A549 (cell line): ENCODE measurements at regions not wholly inside any gene's neighbourhood (a gene's known extent, or its start where the extent isn't known, plus 50 kb on each side); places are given as distances from the start of the nearest gene placed in this dataset.
A peak's percentile ranks its signal among the peaks of the same experiment; 100 is the strongest.
"Not testable (repeated sequence)": the region's sequence is repeated elsewhere in the genome, so short reads cannot be mapped to it uniquely, and the experiment has no call there.

Experiments used
- ATAC-seq, 2 experiments: fragments of 200-7000 bp in 1 of 2; fragments of >200 bp in 1 of 2; cut with Nextera tagmentation in 1 of 2; cut with Tn5 transposase in 1 of 2; 3 replicates each; pipeline versions ENCODE4 v1.8.0 to v1.9.1; 2018 to 2020; ENCODE audit warnings: mild to moderate bottlenecking in 1 of 2, moderate library complexity in 1 of 2
- CTCF ChIA-PET: fragments of 300-600 bp; sonication (Branson Sonifier 250); formaldehyde crosslinking; extraction: SDS; loops from one replicate; lab custom pipeline; 2021; ENCODE audit warnings: antibody characterized with exemption, inconsistent platforms; lab: Yijun Ruan, JAX
- POLR2A ChIA-PET: fragments of 350-600 bp; formaldehyde crosslinking; extraction: SDS; loops from one replicate; lab custom pipeline; 2021; ENCODE audit warnings: antibody characterized with exemption, inconsistent platforms; lab: Yijun Ruan, JAX
- DNase-seq, 2 experiments: peaks; one replicate each; pipeline versions ENCODE4 v3.0.0 to v3.0.0-alpha.2; 2011 to 2016; ENCODE audit warnings: low read depth in 1 of 2, low spot score in 1 of 2
- FAIRE-seq: peaks from 2 replicates; lab custom pipeline; 2011; peaks lifted over from hg19 to GRCh38; lab: Jason Lieb, UNC
- H3K27ac ChIP-seq, 2 experiments: fragments of >200 bp; sonication (Bioruptor Twin); formaldehyde crosslinking; 3 replicates each; pipeline ENCODE4 v1.5.1; 2016 to 2017
- H3K4me1 ChIP-seq: fragments of >200 bp; sonication (Bioruptor Twin); formaldehyde crosslinking; 3 replicates; pipeline ENCODE4 v1.6.1; 2016
- H3K4me2 ChIP-seq: fragments of >200 bp; sonication (Bioruptor Twin); formaldehyde crosslinking; 3 replicates; pipeline ENCODE4 v1.6.1; 2016
- H3K4me3 ChIP-seq: fragments of >200 bp; sonication (Bioruptor Twin); formaldehyde crosslinking; 3 replicates; pipeline ENCODE4 v1.5.1; 2016
- H3K9me3 ChIP-seq: fragments of >200 bp; sonication (Bioruptor Twin); formaldehyde crosslinking; 3 replicates; pipeline ENCODE4 v1.6.1; 2016
- CHD4 ChIP-seq: fragments of 200-600 bp; sonication (generic); IDR thresholded peaks from 2 replicates; pipeline ENCODE4 v1.6.1; 2016; ENCODE audit warnings: antibody characterized with exemption, mild to moderate bottlenecking, borderline replicate concordance
- EP300 ChIP-seq, 2 experiments: fragments of >200 bp; sonication (Bioruptor Twin); formaldehyde crosslinking; IDR thresholded peaks; 2 replicates in 1 of 2; 3 replicates in 1 of 2; pipeline ENCODE4 v1.6.1; 2016 to 2017
- HOXB5 ChIP-seq: fragments of 250-450 bp; sonication (Bioruptor Pico); IDR thresholded peaks from 2 replicates; pipeline ENCODE4 v1.5.0; 2020; ENCODE audit warnings: mild to moderate bottlenecking, moderate library complexity
- KDM1A ChIP-seq: fragments of 200-600 bp; sonication (generic); IDR thresholded peaks from 2 replicates; pipeline ENCODE4 v1.6.1; 2016; ENCODE audit warnings: low read depth, mild to moderate bottlenecking
- MAFK ChIP-seq: fragments of 450-650 bp; IDR thresholded peaks from 2 replicates; pipeline ENCODE4 v1.6.1; 2014; ENCODE audit not compliant: partially characterized antibody
- POLR2A ChIP-seq: IDR thresholded peaks from 2 replicates; pipeline ENCODE4 v1.6.1; 2012; ENCODE audit warnings: mild to moderate bottlenecking, low read length
- POLR2AphosphoS2 ChIP-seq: conservative IDR thresholded peaks from 2 replicates; pipeline ENCODE4 v1.6.1; 2012; ENCODE audit warnings: low read length, improper control_type of control experiment, inconsistent platforms
- RAD21 ChIP-seq, 2 experiments: fragments of >200 bp in 1 of 2; sonication (Bioruptor Twin) in 1 of 2; formaldehyde crosslinking in 1 of 2; IDR thresholded peaks in 1 of 2; conservative IDR thresholded peaks in 1 of 2; 2 replicates in 1 of 2; 3 replicates in 1 of 2; pipeline ENCODE4 v1.6.1; 2012 to 2018; ENCODE audit warnings: inconsistent platforms in 1 of 2
- RFX5 ChIP-seq: fragments of 450-650 bp; IDR thresholded peaks from 2 replicates; pipeline ENCODE4 v1.7.1; 2014; ENCODE audit warnings: antibody characterized with exemption, mild to moderate bottlenecking, moderate library complexity
- SMC3 ChIP-seq: fragments of >200 bp; sonication (Bioruptor Twin); formaldehyde crosslinking; IDR thresholded peaks from 3 replicates; pipeline ENCODE4 v1.6.1; 2018; ENCODE audit warnings: inconsistent platforms
- TP53 ChIP-seq: fragments of 250-450 bp; sonication (Bioruptor Pico); IDR thresholded peaks from 2 replicates; pipeline ENCODE4 v1.5.0; 2021; ENCODE audit warnings: mild to moderate bottlenecking, moderate library complexity
- WGBS: methylation state at CpG from one replicate; pipeline ENCODE4 v1.1.6; 2017; ENCODE audit errors: missing lambda C conversion rate; 5-methylcytosine and 5-hydroxymethylcytosine counted together
- TF ChIP-seq, protein P1 (sequence below): fragments of 150-350 bp; IDR thresholded peaks from 2 replicates; pipeline ENCODE4 v1.6.1; 2014; ENCODE audit warnings: low read depth, mild to moderate bottlenecking, low read length
- TF ChIP-seq, protein P2 (sequence below): IDR thresholded peaks from 2 replicates; pipeline ENCODE4 v1.6.1; 2012
- TF ChIP-seq, protein P3 (sequence below): IDR thresholded peaks from 2 replicates; pipeline ENCODE4 v1.6.1; 2012; ENCODE audit warnings: low read depth, borderline replicate concordance
- TF ChIP-seq, protein P4 (sequence below): fragments of >200 bp; sonication (Bioruptor Twin); formaldehyde crosslinking; IDR thresholded peaks from 3 replicates; pipeline ENCODE4 v1.5.1; 2016
- TF ChIP-seq, protein P5 (sequence below): IDR thresholded peaks from 2 replicates; pipeline ENCODE4 v1.6.1; 2012
- TF ChIP-seq, protein P6 (sequence below): fragments of 450-650 bp; IDR thresholded peaks from 2 replicates; pipeline ENCODE4 v1.6.1; 2014; ENCODE audit warnings: antibody characterized with exemption
- TF ChIP-seq, protein P7 (sequence below): fragments of 200-600 bp; sonication (generic); IDR thresholded peaks from 2 replicates; pipeline ENCODE4 v1.6.1; 2016; ENCODE audit warnings: antibody characterized with exemption, mild to moderate bottlenecking, moderate library complexity
- TF ChIP-seq, protein P8 (sequence below): fragments of >200 bp; sonication (Bioruptor Twin); formaldehyde crosslinking; IDR thresholded peaks from 3 replicates; pipeline ENCODE4 v1.6.1; 2016

DNA sequence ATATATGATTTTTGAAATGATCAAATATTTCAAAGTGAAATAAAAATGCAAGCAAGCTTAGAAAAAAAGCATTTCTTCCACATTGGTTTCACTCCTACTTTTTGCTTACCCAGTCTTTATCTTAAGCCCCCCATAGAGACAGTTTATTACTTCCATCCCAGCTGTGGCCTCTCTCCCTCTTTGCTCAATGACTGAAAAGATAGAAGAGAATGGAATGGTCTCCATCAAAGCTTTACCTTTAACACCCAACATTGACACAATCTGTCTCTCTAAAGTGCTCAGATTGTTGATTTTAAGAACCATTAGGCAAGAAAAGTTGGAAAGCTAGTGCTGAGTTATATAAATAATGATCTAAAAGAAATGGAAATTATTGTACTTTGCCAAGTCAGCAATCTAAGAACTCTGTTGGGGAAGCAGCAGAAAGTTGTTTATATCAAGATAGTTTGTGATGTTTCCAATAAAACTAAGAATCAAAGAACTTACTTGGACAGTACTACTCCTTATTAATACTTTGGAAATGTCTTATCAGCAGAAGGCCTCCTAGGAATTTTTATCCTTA is 277.5 kb upstream of the NREP start:
- no peak overlapping the region for H3K4me2 ChIP-seq
- no peak for FAIRE-seq
- H3K27ac ChIP-seq: no peak overlapping the region
- H3K4me1 ChIP-seq: no peaks in the 10 kb centered on the region
- no peak overlapping the region for H3K4me3 ChIP-seq
- no peak for TF ChIP-seq POLR2A
- TF ChIP-seq SMC3: no peak
- TF ChIP-seq RAD21 (conservative IDR thresholded peaks at IDR 0.05 in 1 of 2, IDR thresholded peaks at IDR 0.05 in 1 of 2): no peak
- TF ChIP-seq MAFK: peak; percentile 77
- ChIA-PET CTCF (no interaction called here), POLR2A (no interaction called here)
- DNase-seq: no peak
- H3K9me3 ChIP-seq: no peaks in the 10 kb centered on the region
- ATAC-seq: no peak

DNA sequence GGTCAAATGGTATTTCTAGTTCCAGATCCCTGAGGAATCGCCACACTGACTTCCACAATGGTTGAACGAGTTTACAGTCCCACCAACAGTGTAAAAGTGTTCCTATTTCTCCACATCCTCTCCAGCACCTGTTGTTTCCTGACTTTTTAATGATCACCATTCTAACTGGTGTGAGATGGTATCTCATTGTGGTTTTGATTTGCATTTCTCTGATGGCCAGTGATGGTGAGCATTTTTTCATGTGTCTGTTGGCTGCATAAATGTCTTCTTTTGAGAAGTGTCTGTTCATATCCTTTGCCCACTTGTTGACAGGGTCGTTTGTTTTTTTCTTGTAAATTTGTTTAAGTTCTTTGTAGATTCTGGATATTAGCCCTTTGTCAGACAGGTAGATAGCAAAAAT is 269.9 kb upstream of the NREP start:
- H3K4me2 ChIP-seq, H3K27ac ChIP-seq, ATAC-seq, H3K4me3 ChIP-seq, DNase-seq, POLR2A ChIA-PET, H3K9me3 ChIP-seq, FAIRE-seq, CTCF ChIA-PET, H3K4me1 ChIP-seq: not testable (repeated sequence)
- WGBS: 0% methylated on average over 3 of the region's 3 CpGs

DNA sequence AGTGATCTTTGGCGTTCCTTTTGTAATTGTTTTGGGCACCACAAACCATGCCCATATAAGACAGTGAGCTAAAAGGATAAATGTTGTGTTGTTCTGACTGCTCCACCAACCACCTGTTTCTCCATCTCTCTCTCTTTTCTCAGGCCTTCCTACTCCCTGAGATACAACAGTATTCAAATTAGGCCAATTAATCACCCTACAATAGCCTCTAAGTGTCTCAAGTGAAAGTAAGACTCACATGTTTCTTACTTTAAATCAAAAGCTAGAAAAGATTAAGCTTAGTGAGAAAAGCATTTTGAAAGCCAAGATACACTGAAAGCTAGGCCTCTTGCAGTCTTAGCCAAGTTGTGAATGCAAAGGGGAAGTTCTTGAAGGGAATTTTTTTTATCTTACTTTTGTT is 268.8 kb upstream of the NREP start:
- Histone ChIP-seq H3K9me3 (no peaks in the 10 kb centered on the region), H3K4me2 (no peak overlapping the region), H3K27ac (no peak overlapping the region), H3K4me3 (no peak overlapping the region), H3K4me1 (no peaks in the 10 kb centered on the region)
- POLR2A ChIA-PET: no interaction called here
- WGBS: 3% methylated on average over 1 of the region's 1 CpG
- DNase-seq: no peak
- no peak for ATAC-seq
- TF ChIP-seq KDM1A (no peak), HOXB5 (CRISPR knock-in tag) (no peak), RFX5 (no peak), CHD4 (no peak), TP53 (no peak), EP300 (IDR thresholded peaks at IDR 0.05) (no peak), SMC3 (no peak), POLR2AphosphoS2 (no peak)
- TF ChIP-seq, protein P1, sequence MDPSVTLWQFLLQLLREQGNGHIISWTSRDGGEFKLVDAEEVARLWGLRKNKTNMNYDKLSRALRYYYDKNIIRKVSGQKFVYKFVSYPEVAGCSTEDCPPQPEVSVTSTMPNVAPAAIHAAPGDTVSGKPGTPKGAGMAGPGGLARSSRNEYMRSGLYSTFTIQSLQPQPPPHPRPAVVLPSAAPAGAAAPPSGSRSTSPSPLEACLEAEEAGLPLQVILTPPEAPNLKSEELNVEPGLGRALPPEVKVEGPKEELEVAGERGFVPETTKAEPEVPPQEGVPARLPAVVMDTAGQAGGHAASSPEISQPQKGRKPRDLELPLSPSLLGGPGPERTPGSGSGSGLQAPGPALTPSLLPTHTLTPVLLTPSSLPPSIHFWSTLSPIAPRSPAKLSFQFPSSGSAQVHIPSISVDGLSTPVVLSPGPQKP: no peak
- TF ChIP-seq, protein P2, sequence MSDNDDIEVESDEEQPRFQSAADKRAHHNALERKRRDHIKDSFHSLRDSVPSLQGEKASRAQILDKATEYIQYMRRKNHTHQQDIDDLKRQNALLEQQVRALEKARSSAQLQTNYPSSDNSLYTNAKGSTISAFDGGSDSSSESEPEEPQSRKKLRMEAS: no peak
- TF ChIP-seq, protein P3, sequence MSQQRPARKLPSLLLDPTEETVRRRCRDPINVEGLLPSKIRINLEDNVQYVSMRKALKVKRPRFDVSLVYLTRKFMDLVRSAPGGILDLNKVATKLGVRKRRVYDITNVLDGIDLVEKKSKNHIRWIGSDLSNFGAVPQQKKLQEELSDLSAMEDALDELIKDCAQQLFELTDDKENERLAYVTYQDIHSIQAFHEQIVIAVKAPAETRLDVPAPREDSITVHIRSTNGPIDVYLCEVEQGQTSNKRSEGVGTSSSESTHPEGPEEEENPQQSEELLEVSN: no peak
- TF ChIP-seq, protein P4, sequence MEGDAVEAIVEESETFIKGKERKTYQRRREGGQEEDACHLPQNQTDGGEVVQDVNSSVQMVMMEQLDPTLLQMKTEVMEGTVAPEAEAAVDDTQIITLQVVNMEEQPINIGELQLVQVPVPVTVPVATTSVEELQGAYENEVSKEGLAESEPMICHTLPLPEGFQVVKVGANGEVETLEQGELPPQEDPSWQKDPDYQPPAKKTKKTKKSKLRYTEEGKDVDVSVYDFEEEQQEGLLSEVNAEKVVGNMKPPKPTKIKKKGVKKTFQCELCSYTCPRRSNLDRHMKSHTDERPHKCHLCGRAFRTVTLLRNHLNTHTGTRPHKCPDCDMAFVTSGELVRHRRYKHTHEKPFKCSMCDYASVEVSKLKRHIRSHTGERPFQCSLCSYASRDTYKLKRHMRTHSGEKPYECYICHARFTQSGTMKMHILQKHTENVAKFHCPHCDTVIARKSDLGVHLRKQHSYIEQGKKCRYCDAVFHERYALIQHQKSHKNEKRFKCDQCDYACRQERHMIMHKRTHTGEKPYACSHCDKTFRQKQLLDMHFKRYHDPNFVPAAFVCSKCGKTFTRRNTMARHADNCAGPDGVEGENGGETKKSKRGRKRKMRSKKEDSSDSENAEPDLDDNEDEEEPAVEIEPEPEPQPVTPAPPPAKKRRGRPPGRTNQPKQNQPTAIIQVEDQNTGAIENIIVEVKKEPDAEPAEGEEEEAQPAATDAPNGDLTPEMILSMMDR: no peak
- TF ChIP-seq, protein P5, sequence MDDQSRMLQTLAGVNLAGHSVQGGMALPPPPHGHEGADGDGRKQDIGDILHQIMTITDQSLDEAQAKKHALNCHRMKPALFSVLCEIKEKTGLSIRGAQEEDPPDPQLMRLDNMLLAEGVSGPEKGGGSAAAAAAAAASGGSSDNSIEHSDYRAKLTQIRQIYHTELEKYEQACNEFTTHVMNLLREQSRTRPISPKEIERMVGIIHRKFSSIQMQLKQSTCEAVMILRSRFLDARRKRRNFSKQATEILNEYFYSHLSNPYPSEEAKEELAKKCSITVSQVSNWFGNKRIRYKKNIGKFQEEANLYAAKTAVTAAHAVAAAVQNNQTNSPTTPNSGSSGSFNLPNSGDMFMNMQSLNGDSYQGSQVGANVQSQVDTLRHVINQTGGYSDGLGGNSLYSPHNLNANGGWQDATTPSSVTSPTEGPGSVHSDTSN: no peak
- TF ChIP-seq, protein P6, sequence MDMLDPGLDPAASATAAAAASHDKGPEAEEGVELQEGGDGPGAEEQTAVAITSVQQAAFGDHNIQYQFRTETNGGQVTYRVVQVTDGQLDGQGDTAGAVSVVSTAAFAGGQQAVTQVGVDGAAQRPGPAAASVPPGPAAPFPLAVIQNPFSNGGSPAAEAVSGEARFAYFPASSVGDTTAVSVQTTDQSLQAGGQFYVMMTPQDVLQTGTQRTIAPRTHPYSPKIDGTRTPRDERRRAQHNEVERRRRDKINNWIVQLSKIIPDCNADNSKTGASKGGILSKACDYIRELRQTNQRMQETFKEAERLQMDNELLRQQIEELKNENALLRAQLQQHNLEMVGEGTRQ: no peak
- TF ChIP-seq, protein P7, sequence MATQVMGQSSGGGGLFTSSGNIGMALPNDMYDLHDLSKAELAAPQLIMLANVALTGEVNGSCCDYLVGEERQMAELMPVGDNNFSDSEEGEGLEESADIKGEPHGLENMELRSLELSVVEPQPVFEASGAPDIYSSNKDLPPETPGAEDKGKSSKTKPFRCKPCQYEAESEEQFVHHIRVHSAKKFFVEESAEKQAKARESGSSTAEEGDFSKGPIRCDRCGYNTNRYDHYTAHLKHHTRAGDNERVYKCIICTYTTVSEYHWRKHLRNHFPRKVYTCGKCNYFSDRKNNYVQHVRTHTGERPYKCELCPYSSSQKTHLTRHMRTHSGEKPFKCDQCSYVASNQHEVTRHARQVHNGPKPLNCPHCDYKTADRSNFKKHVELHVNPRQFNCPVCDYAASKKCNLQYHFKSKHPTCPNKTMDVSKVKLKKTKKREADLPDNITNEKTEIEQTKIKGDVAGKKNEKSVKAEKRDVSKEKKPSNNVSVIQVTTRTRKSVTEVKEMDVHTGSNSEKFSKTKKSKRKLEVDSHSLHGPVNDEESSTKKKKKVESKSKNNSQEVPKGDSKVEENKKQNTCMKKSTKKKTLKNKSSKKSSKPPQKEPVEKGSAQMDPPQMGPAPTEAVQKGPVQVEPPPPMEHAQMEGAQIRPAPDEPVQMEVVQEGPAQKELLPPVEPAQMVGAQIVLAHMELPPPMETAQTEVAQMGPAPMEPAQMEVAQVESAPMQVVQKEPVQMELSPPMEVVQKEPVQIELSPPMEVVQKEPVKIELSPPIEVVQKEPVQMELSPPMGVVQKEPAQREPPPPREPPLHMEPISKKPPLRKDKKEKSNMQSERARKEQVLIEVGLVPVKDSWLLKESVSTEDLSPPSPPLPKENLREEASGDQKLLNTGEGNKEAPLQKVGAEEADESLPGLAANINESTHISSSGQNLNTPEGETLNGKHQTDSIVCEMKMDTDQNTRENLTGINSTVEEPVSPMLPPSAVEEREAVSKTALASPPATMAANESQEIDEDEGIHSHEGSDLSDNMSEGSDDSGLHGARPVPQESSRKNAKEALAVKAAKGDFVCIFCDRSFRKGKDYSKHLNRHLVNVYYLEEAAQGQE: no peak
- TF ChIP-seq, protein P8, sequence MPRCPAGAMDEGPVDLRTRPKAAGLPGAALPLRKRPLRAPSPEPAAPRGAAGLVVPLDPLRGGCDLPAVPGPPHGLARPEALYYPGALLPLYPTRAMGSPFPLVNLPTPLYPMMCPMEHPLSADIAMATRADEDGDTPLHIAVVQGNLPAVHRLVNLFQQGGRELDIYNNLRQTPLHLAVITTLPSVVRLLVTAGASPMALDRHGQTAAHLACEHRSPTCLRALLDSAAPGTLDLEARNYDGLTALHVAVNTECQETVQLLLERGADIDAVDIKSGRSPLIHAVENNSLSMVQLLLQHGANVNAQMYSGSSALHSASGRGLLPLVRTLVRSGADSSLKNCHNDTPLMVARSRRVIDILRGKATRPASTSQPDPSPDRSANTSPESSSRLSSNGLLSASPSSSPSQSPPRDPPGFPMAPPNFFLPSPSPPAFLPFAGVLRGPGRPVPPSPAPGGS: no peak
- no peak for FAIRE-seq
- CTCF ChIA-PET: no interaction called here
